GM12878 (cell line): ENCODE measurements at regions not wholly inside any gene's neighbourhood (a gene's known extent, or its start where the extent isn't known, plus 50 kb on each side); places are given as distances from the start of the nearest gene placed in this dataset.

Source experiments
- ASH2L ChIP-seq: fragments of 300-600, 200-600 bp; sonication (generic); IDR thresholded peaks from 2 replicates; pipeline ENCODE4 v1.6.1; 2017; ENCODE audit warnings: low read depth, mild to moderate bottlenecking, borderline replicate concordance
- ATF7 ChIP-seq: fragments of 450-650 bp; IDR thresholded peaks from 2 replicates; pipeline ENCODE4 v1.6.1; 2016; ENCODE audit warnings: low read depth, mild to moderate bottlenecking
- BHLHE40 ChIP-seq, 2 experiments: fragments of 450-650 bp in 1 of 2; IDR thresholded peaks; 2 replicates each; pipeline ENCODE4 v1.6.1; 2011 to 2017; ENCODE audit warnings: low read depth in 2 of 2, borderline replicate concordance in 1 of 2, improper control_type of control experiment in 1 of 2, low read length in 1 of 2, mild to moderate bottlenecking in 1 of 2
- BMI1 ChIP-seq: fragments of 450-650 bp; IDR thresholded peaks from 2 replicates; pipeline ENCODE4 v1.6.1; 2016; ENCODE audit warnings: mild to moderate bottlenecking, moderate library complexity, borderline replicate concordance
- CUX1 ChIP-seq: IDR thresholded peaks from 2 replicates; pipeline ENCODE4 v1.6.1; 2012; ENCODE audit warnings: improper control_type of control experiment, low read depth, low read length; ENCODE audit not compliant: insufficient replicate concordance
- EED ChIP-seq: sonication (generic); IDR thresholded peaks from 2 replicates; pipeline ENCODE4 v1.6.1; 2016; ENCODE audit warnings: antibody characterized with exemption, low read depth
- HDGF ChIP-seq: fragments of 450-650 bp; IDR thresholded peaks from 2 replicates; pipeline ENCODE4 v1.6.1; 2016; ENCODE audit warnings: antibody characterized with exemption
- MYB ChIP-seq: fragments of 150-350 bp; IDR thresholded peaks from 2 replicates; pipeline ENCODE4 v1.6.1; 2014; ENCODE audit warnings: mild to moderate bottlenecking, low read depth, low read length, borderline replicate concordance
- MYC ChIP-seq: IDR thresholded peaks from 2 replicates; pipeline ENCODE4 v1.6.1; 2011; ENCODE audit warnings: mild to moderate bottlenecking, low read length, moderate library complexity, inconsistent platforms; ENCODE audit not compliant: insufficient read depth, insufficient replicate concordance, insufficient read length, severe bottlenecking
- NFIC ChIP-seq: IDR thresholded peaks from 2 replicates; pipeline ENCODE4 v1.6.1; 2012; ENCODE audit warnings: low read depth, mild to moderate bottlenecking, inconsistent platforms, low read length, moderate library complexity
- NRF1 ChIP-seq: conservative IDR thresholded peaks from 2 replicates; pipeline ENCODE4 v1.6.1; 2011; ENCODE audit warnings: mild to moderate bottlenecking, low read depth, low read length, improper control_type of control experiment
- SRF ChIP-seq, 2 experiments: IDR thresholded peaks; 2 replicates each; pipeline ENCODE4 v1.6.1; 2011; ENCODE audit warnings: low read depth in 2 of 2, low read length in 2 of 2, mild to moderate bottlenecking in 1 of 2, moderate library complexity in 1 of 2
- USF2 ChIP-seq: IDR thresholded peaks from 2 replicates; pipeline ENCODE4 v1.6.1; 2011; ENCODE audit warnings: low read depth, low read length, improper control_type of control experiment, borderline replicate concordance
- YBX1 ChIP-seq: fragments of 450-650 bp; IDR thresholded peaks from 2 replicates; pipeline ENCODE4 v1.6.1; 2016; ENCODE audit warnings: antibody characterized with exemption
- TF ChIP-seq, protein P1 (sequence below): fragments of 450-650 bp; IDR thresholded peaks from 2 replicates; pipeline ENCODE4 v1.6.1; 2017; ENCODE audit warnings: mild to moderate bottlenecking, low read depth, inconsistent platforms; ENCODE audit not compliant: poor library complexity, severe bottlenecking
- TF ChIP-seq, protein P2 (sequence below): fragments of 450-650 bp; IDR thresholded peaks from 2 replicates; pipeline ENCODE4 v1.6.1; 2017; ENCODE audit warnings: mild to moderate bottlenecking, moderate library complexity

- TF ChIP-seq, protein P1, sequence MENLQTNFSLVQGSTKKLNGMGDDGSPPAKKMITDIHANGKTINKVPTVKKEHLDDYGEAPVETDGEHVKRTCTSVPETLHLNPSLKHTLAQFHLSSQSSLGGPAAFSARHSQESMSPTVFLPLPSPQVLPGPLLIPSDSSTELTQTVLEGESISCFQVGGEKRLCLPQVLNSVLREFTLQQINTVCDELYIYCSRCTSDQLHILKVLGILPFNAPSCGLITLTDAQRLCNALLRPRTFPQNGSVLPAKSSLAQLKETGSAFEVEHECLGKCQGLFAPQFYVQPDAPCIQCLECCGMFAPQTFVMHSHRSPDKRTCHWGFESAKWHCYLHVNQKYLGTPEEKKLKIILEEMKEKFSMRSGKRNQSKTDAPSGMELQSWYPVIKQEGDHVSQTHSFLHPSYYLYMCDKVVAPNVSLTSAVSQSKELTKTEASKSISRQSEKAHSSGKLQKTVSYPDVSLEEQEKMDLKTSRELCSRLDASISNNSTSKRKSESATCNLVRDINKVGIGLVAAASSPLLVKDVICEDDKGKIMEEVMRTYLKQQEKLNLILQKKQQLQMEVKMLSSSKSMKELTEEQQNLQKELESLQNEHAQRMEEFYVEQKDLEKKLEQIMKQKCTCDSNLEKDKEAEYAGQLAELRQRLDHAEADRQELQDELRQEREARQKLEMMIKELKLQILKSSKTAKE, result peak; percentile 33
- TF ChIP-seq MYB (no peak), BMI1 (peak; percentile 48; the same call in 1 of the 2 replicates), SRF (IDR thresholded peaks at IDR 0.05; ENCODE audit: low read depth in 2 of 2, low read length in 2 of 2) (no peak), MYC (no peak), CUX1 (peak; percentile 60), ASH2L (0 out of 2 replicates have a peak, but pooled peaks have one; percentile 1), EED (no peak), USF2 (no peak), BHLHE40 (IDR thresholded peaks at IDR 0.05; ENCODE audit: borderline replicate concordance in 1 of 2, low read depth in 2 of 2, low read length in 1 of 2) (peak; percentile 35 to 45; a peak in 1 of 4 replicates), HDGF (no peak), ATF7 (no peak), YBX1 (no peak), NFIC (peak; percentile 41; the same call in 1 of the 2 replicates), NRF1 (no peak)
- TF ChIP-seq, protein P2, sequence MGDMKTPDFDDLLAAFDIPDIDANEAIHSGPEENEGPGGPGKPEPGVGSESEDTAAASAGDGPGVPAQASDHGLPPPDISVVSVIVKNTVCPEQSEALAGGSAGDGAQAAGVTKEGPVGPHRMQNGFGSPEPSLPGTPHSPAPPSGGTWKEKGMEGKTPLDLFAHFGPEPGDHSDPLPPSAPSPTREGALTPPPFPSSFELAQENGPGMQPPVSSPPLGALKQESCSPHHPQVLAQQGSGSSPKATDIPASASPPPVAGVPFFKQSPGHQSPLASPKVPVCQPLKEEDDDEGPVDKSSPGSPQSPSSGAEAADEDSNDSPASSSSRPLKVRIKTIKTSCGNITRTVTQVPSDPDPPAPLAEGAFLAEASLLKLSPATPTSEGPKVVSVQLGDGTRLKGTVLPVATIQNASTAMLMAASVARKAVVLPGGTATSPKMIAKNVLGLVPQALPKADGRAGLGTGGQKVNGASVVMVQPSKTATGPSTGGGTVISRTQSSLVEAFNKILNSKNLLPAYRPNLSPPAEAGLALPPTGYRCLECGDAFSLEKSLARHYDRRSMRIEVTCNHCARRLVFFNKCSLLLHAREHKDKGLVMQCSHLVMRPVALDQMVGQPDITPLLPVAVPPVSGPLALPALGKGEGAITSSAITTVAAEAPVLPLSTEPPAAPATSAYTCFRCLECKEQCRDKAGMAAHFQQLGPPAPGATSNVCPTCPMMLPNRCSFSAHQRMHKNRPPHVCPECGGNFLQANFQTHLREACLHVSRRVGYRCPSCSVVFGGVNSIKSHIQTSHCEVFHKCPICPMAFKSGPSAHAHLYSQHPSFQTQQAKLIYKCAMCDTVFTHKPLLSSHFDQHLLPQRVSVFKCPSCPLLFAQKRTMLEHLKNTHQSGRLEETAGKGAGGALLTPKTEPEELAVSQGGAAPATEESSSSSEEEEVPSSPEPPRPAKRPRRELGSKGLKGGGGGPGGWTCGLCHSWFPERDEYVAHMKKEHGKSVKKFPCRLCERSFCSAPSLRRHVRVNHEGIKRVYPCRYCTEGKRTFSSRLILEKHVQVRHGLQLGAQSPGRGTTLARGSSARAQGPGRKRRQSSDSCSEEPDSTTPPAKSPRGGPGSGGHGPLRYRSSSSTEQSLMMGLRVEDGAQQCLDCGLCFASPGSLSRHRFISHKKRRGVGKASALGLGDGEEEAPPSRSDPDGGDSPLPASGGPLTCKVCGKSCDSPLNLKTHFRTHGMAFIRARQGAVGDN, result no peak
These were observed 113.3 kb upstream of the SERTAD2 start (continued) for GRCh38 chr2:64766841-64767669.
